ENCODE measurements at regions not wholly inside any gene's neighbourhood (a gene's known extent, or its start where the extent isn't known, plus 50 kb on each side); places are given as distances from the start of the nearest gene placed in this dataset.
"Not testable (repeated sequence)": the region's sequence is repeated elsewhere in the genome, so short reads cannot be mapped to it uniquely, and the experiment has no call there.

DNA sequence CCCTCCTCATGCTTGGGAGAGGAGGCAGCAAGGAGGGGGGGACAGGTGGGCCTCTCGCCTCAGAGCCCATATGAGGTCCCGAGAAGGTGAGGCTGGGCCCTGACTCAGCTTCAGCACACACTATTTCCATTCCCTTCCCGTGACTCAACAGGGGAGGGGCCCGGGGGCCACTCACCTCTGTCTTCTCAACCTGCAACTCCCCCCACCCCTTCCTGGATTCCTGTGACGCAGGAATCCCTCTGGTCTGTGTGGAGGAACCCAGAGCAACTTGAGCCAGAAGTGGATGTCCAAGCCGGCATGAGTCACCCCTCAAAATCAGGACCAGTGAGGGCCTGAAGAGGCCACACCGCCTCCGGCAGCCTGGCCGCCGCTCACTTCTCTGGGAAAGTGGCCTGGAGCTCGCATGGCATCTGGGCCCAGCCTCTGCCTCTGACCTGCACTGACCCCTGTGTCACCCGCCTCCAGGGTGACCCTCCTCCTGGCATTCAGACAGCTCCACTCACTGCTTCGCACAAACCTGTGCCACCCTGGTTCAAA is 106.8 kb downstream of the TNFRSF13B start:
- not testable (repeated sequence) for TF ChIP-seq TCF4 (CRISPR knock-in tag; IDR thresholded peaks at IDR 0.05; ENCODE audit: borderline replicate concordance); ZNF565 (CRISPR knock-in tag; conservative IDR thresholded peaks at IDR 0.05; ENCODE audit: low read depth); PPARA (CRISPR knock-in tag; IDR thresholded peaks at IDR 0.05; ENCODE audit: borderline replicate concordance); RARB (CRISPR knock-in tag; IDR thresholded peaks at IDR 0.05); ZC3H10 (CRISPR knock-in tag; IDR thresholded peaks at IDR 0.05); ARNTL (CRISPR knock-in tag; IDR thresholded peaks at IDR 0.05; ENCODE audit: borderline replicate concordance, low read depth)
- TF ChIP-seq, protein P1, sequence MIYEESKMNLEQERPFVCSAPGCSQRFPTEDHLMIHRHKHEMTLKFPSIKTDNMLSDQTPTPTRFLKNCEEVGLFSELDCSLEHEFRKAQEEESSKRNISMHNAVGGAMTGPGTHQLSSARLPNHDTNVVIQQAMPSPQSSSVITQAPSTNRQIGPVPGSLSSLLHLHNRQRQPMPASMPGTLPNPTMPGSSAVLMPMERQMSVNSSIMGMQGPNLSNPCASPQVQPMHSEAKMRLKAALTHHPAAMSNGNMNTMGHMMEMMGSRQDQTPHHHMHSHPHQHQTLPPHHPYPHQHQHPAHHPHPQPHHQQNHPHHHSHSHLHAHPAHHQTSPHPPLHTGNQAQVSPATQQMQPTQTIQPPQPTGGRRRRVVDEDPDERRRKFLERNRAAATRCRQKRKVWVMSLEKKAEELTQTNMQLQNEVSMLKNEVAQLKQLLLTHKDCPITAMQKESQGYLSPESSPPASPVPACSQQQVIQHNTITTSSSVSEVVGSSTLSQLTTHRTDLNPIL (CRISPR knock-in tag; IDR thresholded peaks at IDR 0.05; ENCODE audit: low read depth): not testable (repeated sequence)
- TF ChIP-seq, protein P2, sequence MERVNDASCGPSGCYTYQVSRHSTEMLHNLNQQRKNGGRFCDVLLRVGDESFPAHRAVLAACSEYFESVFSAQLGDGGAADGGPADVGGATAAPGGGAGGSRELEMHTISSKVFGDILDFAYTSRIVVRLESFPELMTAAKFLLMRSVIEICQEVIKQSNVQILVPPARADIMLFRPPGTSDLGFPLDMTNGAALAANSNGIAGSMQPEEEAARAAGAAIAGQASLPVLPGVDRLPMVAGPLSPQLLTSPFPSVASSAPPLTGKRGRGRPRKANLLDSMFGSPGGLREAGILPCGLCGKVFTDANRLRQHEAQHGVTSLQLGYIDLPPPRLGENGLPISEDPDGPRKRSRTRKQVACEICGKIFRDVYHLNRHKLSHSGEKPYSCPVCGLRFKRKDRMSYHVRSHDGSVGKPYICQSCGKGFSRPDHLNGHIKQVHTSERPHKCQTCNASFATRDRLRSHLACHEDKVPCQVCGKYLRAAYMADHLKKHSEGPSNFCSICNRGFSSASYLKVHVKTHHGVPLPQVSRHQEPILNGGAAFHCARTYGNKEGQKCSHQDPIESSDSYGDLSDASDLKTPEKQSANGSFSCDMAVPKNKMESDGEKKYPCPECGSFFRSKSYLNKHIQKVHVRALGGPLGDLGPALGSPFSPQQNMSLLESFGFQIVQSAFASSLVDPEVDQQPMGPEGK (CRISPR knock-in tag; IDR thresholded peaks at IDR 0.05; ENCODE audit: borderline replicate concordance): not testable (repeated sequence)

Measured in SK-N-SH treated with all-trans-retinoic acid at 6 μM for 48 hours (cell line).